Parathyroid adenoma (tissue), 2 donors: ENCODE measurements at regions not wholly inside any gene's neighbourhood (a gene's known extent, or its start where the extent isn't known, plus 50 kb on each side); places are given as distances from the start of the nearest gene placed in this dataset.

Source experiments
- H2AFZ ChIP-seq: fragments of 300-600 bp; sonication (generic); one replicate; pipeline ENCODE4 v1.7.0; 2017; ENCODE audit warnings: antibody characterized with exemption, mild to moderate bottlenecking
- H3K27ac ChIP-seq: fragments of 300-600 bp; sonication (generic); one replicate; pipeline ENCODE4 v1.7.0; 2017
- H3K27me3 ChIP-seq: fragments of 300-600 bp; sonication (generic); one replicate; pipeline ENCODE4 v1.7.0; 2017; ENCODE audit warnings: low read length; ENCODE audit not compliant: control insufficient read depth, insufficient read depth
- H3K36me3 ChIP-seq: fragments of 300-600 bp; sonication (generic); one replicate; pipeline ENCODE4 v1.7.0; 2017; ENCODE audit warnings: low read length; ENCODE audit not compliant: control insufficient read depth, insufficient read depth
- H3K4me1 ChIP-seq: fragments of 300-600 bp; sonication (generic); one replicate; pipeline ENCODE4 v1.7.0; 2017; ENCODE audit warnings: control low read depth
- H3K4me2 ChIP-seq: fragments of 300-600 bp; sonication (generic); one replicate; pipeline ENCODE4 v1.7.0; 2017; ENCODE audit warnings: low read length
- H3K4me3 ChIP-seq: fragments of 300-600 bp; sonication (generic); one replicate; pipeline ENCODE4 v1.7.0; 2017; ENCODE audit warnings: low read depth, low read length
- H3K79me2 ChIP-seq: fragments of 300-600 bp; sonication (generic); one replicate; pipeline ENCODE4 v1.7.0; 2017; ENCODE audit warnings: control low read depth
- H3K9ac ChIP-seq: fragments of 300-600 bp; sonication (generic); one replicate; pipeline ENCODE4 v1.7.0; 2017; ENCODE audit warnings: mild to moderate bottlenecking
- H3K9me3 ChIP-seq: fragments of 300-600 bp; sonication (generic); one replicate; pipeline ENCODE4 v1.7.0; 2017; ENCODE audit warnings: low read length; ENCODE audit not compliant: control insufficient read depth
- CTCF ChIP-seq: fragments of 300-600 bp; sonication (generic); IDR thresholded peaks from one replicate; pipeline ENCODE4 v1.7.0; 2017; ENCODE audit warnings: antibody characterized with exemption, mild to moderate bottlenecking
- donor health status: primary hyperparathyroidism.

GRCh38 chr13:22080832-22081231, 410.0 kb downstream of the FGF9 start:
- no peaks in the 10 kb centered on the region for H3K9me3 ChIP-seq
- TF ChIP-seq CTCF, result no peak
- no peaks in the 10 kb centered on the region for H3K4me1 ChIP-seq
- H3K4me3 ChIP-seq, result no peak overlapping the region
- H3K4me2 ChIP-seq, result no peak overlapping the region
- H3K27me3 ChIP-seq, result no peaks in the 10 kb centered on the region
- no peak overlapping the region for H3K27ac ChIP-seq
- no peaks in the 10 kb centered on the region for H3K79me2 ChIP-seq
- no peak overlapping the region for H2AFZ ChIP-seq
- H3K9ac ChIP-seq, result no peak overlapping the region
- H3K36me3 ChIP-seq, result no peaks in the 10 kb centered on the region

- Histone ChIP-seq H3K27ac (no peak overlapping the region), H3K79me2 (no peaks in the 10 kb centered on the region), H3K9me3 (no peaks in the 10 kb centered on the region), H2AFZ (no peak overlapping the region), H3K4me1 (no peaks in the 10 kb centered on the region), H3K4me3 (no peak overlapping the region), H3K27me3 (no peaks in the 10 kb centered on the region), H3K4me2 (no peak overlapping the region), H3K9ac (no peak overlapping the region), H3K36me3 (no peaks in the 10 kb centered on the region)
- TF ChIP-seq CTCF, result no peak
These were observed 410.6 kb downstream of the FGF9 start for GRCh38 chr13:22081430-22081829.

GRCh38 chr13:22082030-22082429, 411.2 kb downstream of the FGF9 start:
- H3K27me3 ChIP-seq, result no peaks in the 10 kb centered on the region
- H3K9me3 ChIP-seq, result no peaks in the 10 kb centered on the region
- no peak overlapping the region for H3K4me2 ChIP-seq
- H3K9ac ChIP-seq, result no peak overlapping the region
- H2AFZ ChIP-seq, result no peak overlapping the region
- no peak overlapping the region for H3K4me3 ChIP-seq
- no peaks in the 10 kb centered on the region for H3K36me3 ChIP-seq
- no peaks in the 10 kb centered on the region for H3K4me1 ChIP-seq
- no peaks in the 10 kb centered on the region for H3K79me2 ChIP-seq
- no peak overlapping the region for H3K27ac ChIP-seq
- no peak for TF ChIP-seq CTCF

GRCh38 chr13:22082437-22083100, 411.7 kb downstream of the FGF9 start:
- no peaks in the 10 kb centered on the region for H3K79me2 ChIP-seq
- H3K36me3 ChIP-seq, result no peaks in the 10 kb centered on the region
- H3K4me3 ChIP-seq, result no peak overlapping the region
- H3K9me3 ChIP-seq, result no peaks in the 10 kb centered on the region
- no peaks in the 10 kb centered on the region for H3K4me1 ChIP-seq
- no peak overlapping the region for H3K27ac ChIP-seq
- H3K4me2 ChIP-seq, result no peak overlapping the region
- no peak overlapping the region for H2AFZ ChIP-seq
- no peaks in the 10 kb centered on the region for H3K27me3 ChIP-seq
- no peak overlapping the region for H3K9ac ChIP-seq
- no peak for TF ChIP-seq CTCF

GRCh38 chr13:22085001-22085400, 414.1 kb downstream of the FGF9 start:
- Histone ChIP-seq H3K27me3 (no peaks in the 10 kb centered on the region), H3K9ac (no peak overlapping the region), H3K79me2 (no peaks in the 10 kb centered on the region), H3K9me3 (no peaks in the 10 kb centered on the region), H3K4me2 (no peak overlapping the region), H3K4me1 (no peaks in the 10 kb centered on the region), H3K36me3 (no peaks in the 10 kb centered on the region), H3K4me3 (no peak overlapping the region), H3K27ac (no peak overlapping the region), H2AFZ (no peak overlapping the region)
- TF ChIP-seq CTCF, result no peak
